GM12864 (cell line): ENCODE measurements at regions not wholly inside any gene's neighbourhood (a gene's known extent, or its start where the extent isn't known, plus 50 kb on each side); places are given as distances from the start of the nearest gene placed in this dataset.

Experiments used
- DNase-seq: peaks from one replicate; pipeline ENCODE4 v3.0.0-alpha.2; 2011; ENCODE audit warnings: low read depth
- H3K4me3 ChIP-seq: 2 replicates; pipeline ENCODE4 v1.5.1; 2011; ENCODE audit warnings: mild to moderate bottlenecking, low read depth, low read length, control low read depth
- TF ChIP-seq, protein P1 (sequence below): IDR thresholded peaks from 2 replicates; pipeline ENCODE4 v1.5.1; 2011; ENCODE audit warnings: low read depth, mild to moderate bottlenecking, moderate library complexity, low read length, control low read depth, inconsistent platforms; ENCODE audit errors: missing control alignments

DNA sequence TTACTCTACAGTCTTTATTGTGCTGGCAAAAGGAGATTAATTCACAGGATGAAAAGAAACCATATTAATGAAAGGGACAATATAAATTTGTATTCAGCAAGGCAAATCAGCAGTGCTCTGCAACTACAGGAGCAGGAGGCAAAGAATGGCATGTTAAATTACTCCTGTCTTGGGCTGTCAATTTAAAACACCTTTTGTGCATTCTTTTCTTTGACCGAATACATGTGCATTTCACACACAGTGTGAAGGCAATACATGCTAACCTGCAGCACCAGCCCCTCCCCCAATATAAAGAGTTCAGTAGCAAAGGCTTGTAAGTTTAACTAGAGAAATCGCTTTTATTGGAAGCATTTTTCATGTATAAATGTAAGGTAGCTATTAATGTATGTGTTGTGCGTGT, 275.2 kb upstream of the TOPAZ1 start:
- TF ChIP-seq, protein P1, sequence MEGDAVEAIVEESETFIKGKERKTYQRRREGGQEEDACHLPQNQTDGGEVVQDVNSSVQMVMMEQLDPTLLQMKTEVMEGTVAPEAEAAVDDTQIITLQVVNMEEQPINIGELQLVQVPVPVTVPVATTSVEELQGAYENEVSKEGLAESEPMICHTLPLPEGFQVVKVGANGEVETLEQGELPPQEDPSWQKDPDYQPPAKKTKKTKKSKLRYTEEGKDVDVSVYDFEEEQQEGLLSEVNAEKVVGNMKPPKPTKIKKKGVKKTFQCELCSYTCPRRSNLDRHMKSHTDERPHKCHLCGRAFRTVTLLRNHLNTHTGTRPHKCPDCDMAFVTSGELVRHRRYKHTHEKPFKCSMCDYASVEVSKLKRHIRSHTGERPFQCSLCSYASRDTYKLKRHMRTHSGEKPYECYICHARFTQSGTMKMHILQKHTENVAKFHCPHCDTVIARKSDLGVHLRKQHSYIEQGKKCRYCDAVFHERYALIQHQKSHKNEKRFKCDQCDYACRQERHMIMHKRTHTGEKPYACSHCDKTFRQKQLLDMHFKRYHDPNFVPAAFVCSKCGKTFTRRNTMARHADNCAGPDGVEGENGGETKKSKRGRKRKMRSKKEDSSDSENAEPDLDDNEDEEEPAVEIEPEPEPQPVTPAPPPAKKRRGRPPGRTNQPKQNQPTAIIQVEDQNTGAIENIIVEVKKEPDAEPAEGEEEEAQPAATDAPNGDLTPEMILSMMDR = no peak
- H3K4me3 ChIP-seq = no peak overlapping the region
- no peak for DNase-seq

DNA sequence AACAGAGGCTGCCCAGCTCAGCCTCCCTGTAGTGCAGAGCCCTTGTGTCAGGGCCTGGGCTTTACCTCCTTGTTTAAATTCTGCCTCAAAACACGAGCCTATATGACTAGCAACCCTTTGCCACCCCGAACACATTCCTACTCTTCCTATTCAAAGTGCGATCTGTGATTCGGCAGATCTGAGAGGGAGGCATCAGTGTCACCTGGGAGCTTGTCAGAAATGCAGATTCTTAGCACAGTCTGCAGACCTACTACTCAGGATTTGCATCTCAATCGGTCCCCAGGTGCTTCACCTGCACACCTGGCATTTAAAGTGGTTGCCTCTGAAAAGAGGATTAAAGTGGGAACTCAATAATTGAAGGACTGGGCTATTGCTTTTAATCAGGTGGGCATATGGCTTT, 273.2 kb upstream of the TOPAZ1 start:
- TF ChIP-seq, protein P1 = no peak
- DNase-seq = no peak
- H3K4me3 ChIP-seq = no peak overlapping the region

- no peak for DNase-seq
- H3K4me3 ChIP-seq = no peak overlapping the region
- TF ChIP-seq, protein P1 = no peak
These were observed 271.7 kb upstream of the TOPAZ1 start for GRCh38 chr3:43969944-43970343.

DNA sequence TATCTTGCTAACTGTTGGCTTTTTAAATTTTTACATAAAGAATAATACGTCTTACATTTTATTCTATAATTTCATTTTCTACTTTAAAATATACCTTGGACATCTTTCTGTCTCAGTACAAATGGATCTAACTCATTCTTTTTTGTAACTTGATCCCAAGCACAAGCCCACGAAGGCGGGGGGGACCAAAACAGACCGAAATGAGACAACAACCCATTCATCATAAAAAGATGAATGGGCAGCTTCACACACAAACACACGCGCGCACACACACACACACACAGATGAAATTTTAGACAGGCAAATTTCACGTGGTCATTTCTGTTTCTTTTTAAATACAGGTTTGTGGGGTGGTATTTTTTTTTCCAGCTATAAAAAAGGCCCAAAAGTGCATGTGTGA, 271.3 kb upstream of the TOPAZ1 start:
- no peak overlapping the region for H3K4me3 ChIP-seq
- TF ChIP-seq, protein P1 = no peak
- no peak for DNase-seq

DNA sequence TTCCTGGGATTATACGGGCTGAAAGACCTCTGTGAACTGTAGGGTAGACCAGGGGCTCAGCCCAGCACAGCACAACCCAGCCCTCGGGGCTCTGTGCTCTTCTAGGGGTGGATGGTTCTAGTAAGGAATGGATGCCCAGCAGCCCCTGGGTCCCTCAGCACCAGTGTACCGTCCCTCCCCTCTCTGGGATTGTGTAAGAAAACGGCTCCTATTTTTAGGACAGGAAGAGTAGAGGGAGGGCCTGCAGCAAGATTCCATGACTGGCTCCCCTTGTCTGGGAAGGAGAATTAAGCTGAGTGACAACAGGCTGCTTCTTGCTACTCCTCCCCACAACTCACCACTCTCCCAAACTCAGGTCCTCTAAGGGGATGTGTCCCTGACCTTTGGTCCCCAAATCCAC, 270.8 kb upstream of the TOPAZ1 start:
- TF ChIP-seq, protein P1 = no peak

DNA sequence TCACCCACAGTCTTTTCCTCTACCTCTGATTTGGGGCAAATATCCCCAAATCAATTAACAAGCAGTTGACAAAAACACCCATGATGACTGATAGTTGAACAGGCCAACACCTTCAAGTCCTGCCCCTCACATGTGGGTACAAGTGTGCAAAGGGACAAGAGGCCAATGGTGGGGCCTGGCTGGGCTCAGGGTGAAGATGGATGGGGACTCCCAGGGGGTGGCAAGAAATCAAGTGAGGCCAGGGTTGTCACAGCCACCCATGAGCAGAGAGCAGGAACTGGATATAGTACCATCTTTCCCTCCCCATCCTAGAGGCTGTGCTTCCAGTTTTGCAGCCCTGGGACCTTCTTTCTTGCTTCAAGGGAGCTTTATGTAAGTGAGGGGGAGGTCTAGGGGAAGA, 270.2 kb upstream of the TOPAZ1 start:
- H3K4me3 ChIP-seq = no peak overlapping the region
- DNase-seq = no peak
- TF ChIP-seq, protein P1 = no peak

More for the DNA sequence above, 270.8 kb upstream of the TOPAZ1 start:
- no peak overlapping the region for H3K4me3 ChIP-seq
- DNase-seq = no peak

- TF ChIP-seq, protein P1 = no peak
- no peak for DNase-seq
- H3K4me3 ChIP-seq = no peak overlapping the region
These were observed 263.0 kb upstream of the TOPAZ1 start for GRCh38 chr3:43978708-43979107.
